ENCODE measurements at regions not wholly inside any gene's neighbourhood (a gene's known extent, or its start where the extent isn't known, plus 50 kb on each side); places are given as distances from the start of the nearest gene placed in this dataset.
"Not testable (repeated sequence)": the region's sequence is repeated elsewhere in the genome, so short reads cannot be mapped to it uniquely, and the experiment has no call there.

DNA sequence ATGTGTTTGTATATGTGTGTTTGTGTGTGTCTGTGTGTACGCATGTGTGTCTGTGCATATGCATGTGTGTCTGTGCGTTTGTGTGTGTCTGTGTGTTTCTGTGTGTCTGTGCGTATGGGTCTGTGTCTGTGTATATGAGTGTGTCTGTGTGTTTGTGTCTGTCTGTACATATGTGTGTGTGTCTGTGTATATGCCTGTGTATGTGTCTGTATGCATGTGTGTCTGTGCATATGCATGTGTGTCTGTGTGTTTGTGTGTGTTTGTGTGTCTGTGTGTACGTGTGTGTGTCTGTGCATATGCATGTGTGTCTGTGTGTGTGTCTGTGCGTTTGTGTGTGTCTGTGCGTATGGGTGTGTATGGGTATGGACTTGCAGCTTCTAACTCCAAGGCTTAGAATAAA lies 174.0 kb upstream of the NOX3 start:
- TF ChIP-seq EZH2 (IDR thresholded peaks at IDR 0.05; ENCODE audit: insufficient read depth, poor library complexity, severe bottlenecking) (no peak), EZH2phosphoT487 (IDR thresholded peaks at IDR 0.05; ENCODE audit: insufficient read depth, low read depth) (no peak)

GRCh38 chr6:155628306-155628705 lies 172.7 kb upstream of the NOX3 start:
- in situ Hi-C loops (cut with MboI) = no loop called here
- H3K9me3 ChIP-seq (ENCODE audit: low read depth) = no peaks in the 10 kb centered on the region
- no peaks in the 10 kb centered on the region for H3K36me3 ChIP-seq (ENCODE audit: low read depth)
- H3K9ac ChIP-seq = no peak overlapping the region
- no peaks in the 10 kb centered on the region for H3K79me2 ChIP-seq (ENCODE audit: insufficient read depth)
- H3K4me3 ChIP-seq = no peak overlapping the region
- no peaks in the 10 kb centered on the region for H3K4me1 ChIP-seq (ENCODE audit: insufficient read depth)
- no peaks in the 10 kb centered on the region for H3F3A ChIP-seq (ENCODE audit: insufficient read depth)
- DNase-seq = no peak
- TF ChIP-seq EZH2phosphoT487 (IDR thresholded peaks at IDR 0.05; ENCODE audit: insufficient read depth, low read depth) (no peak), EZH2 (IDR thresholded peaks at IDR 0.05; ENCODE audit: insufficient read depth, poor library complexity, severe bottlenecking) (no peak)
- no peak overlapping the region for H3K27ac ChIP-seq
- no peaks in the 10 kb centered on the region for H3K9me2 ChIP-seq (ENCODE audit: insufficient read depth)
- 49 to 50% methylated on average over 7 of the region's 7 CpGs for WGBS, 2 experiments (ENCODE audit: low coverage in 1 of 2, low lambda C conversion rate in 2 of 2, missing lambda C conversion rate in 2 of 2)
- H3K27me3 ChIP-seq (replicated peaks; ENCODE audit: insufficient read depth) = no peaks in the 10 kb centered on the region
- no peak overlapping the region for H2AFZ ChIP-seq
- no peak overlapping the region for H3K4me2 ChIP-seq (ENCODE audit: unreplicated experiment)
- H4K20me1 ChIP-seq (ENCODE audit: insufficient read depth) = no peaks in the 10 kb centered on the region

More for the DNA sequence above, 174.0 kb upstream of the NOX3 start:
- Histone ChIP-seq H3K27ac (no peak overlapping the region), H3K9me2 (ENCODE audit: insufficient read depth) (no peaks in the 10 kb centered on the region), H3K4me2 (ENCODE audit: unreplicated experiment) (no peak overlapping the region), H3K36me3 (ENCODE audit: low read depth) (no peaks in the 10 kb centered on the region), H3F3A (ENCODE audit: insufficient read depth) (no peaks in the 10 kb centered on the region), H3K9me3 (ENCODE audit: low read depth) (no peaks in the 10 kb centered on the region), H3K27me3 (replicated peaks; ENCODE audit: insufficient read depth) (no peaks in the 10 kb centered on the region), H3K4me1 (ENCODE audit: insufficient read depth) (no peaks in the 10 kb centered on the region), H3K4me3 (no peak overlapping the region), H2AFZ (no peak overlapping the region), H4K20me1 (ENCODE audit: insufficient read depth) (no peaks in the 10 kb centered on the region), H3K79me2 (ENCODE audit: insufficient read depth) (no peaks in the 10 kb centered on the region), H3K9ac (no peak overlapping the region)
- DNase-seq = no peak
- 38 to 45% methylated on average over 6 of the region's 6 CpGs for WGBS, 2 experiments (ENCODE audit: low coverage in 1 of 2, low lambda C conversion rate in 2 of 2, missing lambda C conversion rate in 2 of 2)
- in situ Hi-C loops (cut with MboI) = no loop called here

DNA sequence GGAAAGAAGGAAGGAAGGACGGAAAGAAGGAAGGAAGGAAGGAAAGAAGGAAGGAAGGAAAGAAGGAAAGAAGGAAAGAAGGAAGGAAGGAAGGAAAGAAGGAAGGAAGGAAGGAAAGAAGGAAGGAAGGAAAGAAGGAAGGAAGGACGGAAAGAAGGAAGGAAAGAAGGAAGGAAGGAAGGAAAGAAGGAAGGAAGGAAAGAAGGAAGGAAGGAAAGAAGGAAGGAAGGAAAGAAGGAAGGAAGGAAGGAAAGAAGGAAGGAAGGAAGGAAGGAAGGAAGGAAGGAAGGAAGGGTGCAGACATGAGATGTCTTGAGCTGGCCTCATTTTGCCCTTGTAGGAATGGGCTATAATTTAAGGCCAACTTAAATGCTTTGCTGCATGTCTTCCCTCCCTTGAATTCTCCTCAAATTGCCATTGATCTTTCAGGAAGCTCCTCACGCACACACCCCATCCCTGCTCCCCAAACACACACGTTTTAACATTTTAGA lies 172.1 kb upstream of the NOX3 start:
- whole genome bisulfite sequencing, 2 experiments (ENCODE audit: low coverage in 1 of 2, low lambda C conversion rate in 2 of 2, missing lambda C conversion rate in 2 of 2) = 25 to 39% methylated on average over 2 to 4 of the region's 4 CpGs
- H3K9me2 ChIP-seq (ENCODE audit: insufficient read depth); H3K4me3 ChIP-seq; H3K27ac ChIP-seq; H2AFZ ChIP-seq; H4K20me1 ChIP-seq (ENCODE audit: insufficient read depth); H3K9ac ChIP-seq; H3K79me2 ChIP-seq (ENCODE audit: insufficient read depth); H3K27me3 ChIP-seq (replicated peaks; ENCODE audit: insufficient read depth); H3F3A ChIP-seq (ENCODE audit: insufficient read depth); H3K9me3 ChIP-seq (ENCODE audit: low read depth); H3K4me2 ChIP-seq (ENCODE audit: unreplicated experiment); in situ Hi-C loops (cut with MboI); H3K36me3 ChIP-seq (ENCODE audit: low read depth); H3K4me1 ChIP-seq (ENCODE audit: insufficient read depth); DNase-seq: not testable (repeated sequence)

GRCh38 chr6:155623450-155624178 lies 168.0 kb upstream of the NOX3 start:
- Histone ChIP-seq H3K79me2 (ENCODE audit: insufficient read depth) (no peaks in the 10 kb centered on the region), H3F3A (ENCODE audit: insufficient read depth) (no peaks in the 10 kb centered on the region), H4K20me1 (ENCODE audit: insufficient read depth) (no peaks in the 10 kb centered on the region), H3K9me2 (ENCODE audit: insufficient read depth) (no peaks in the 10 kb centered on the region), H3K4me2 (ENCODE audit: unreplicated experiment) (no peak overlapping the region), H3K4me1 (ENCODE audit: insufficient read depth) (no peaks in the 10 kb centered on the region), H3K9ac (no peak overlapping the region), H3K4me3 (no peak overlapping the region), H2AFZ (no peak overlapping the region), H3K36me3 (ENCODE audit: low read depth) (no peaks in the 10 kb centered on the region), H3K9me3 (ENCODE audit: low read depth) (no peaks in the 10 kb centered on the region), H3K27me3 (replicated peaks; ENCODE audit: insufficient read depth) (no peaks in the 10 kb centered on the region), H3K27ac (no peak overlapping the region)
- in situ Hi-C loops (cut with MboI) = no loop called here
- WGBS, 2 experiments (ENCODE audit: low coverage in 1 of 2, low lambda C conversion rate in 2 of 2, missing lambda C conversion rate in 2 of 2) = 11 to 14% methylated on average over 2 of the region's 2 CpGs
- no peak for DNase-seq
- TF ChIP-seq EZH2phosphoT487 (IDR thresholded peaks at IDR 0.05; ENCODE audit: insufficient read depth, low read depth) = no peak
- TF ChIP-seq EZH2 (IDR thresholded peaks at IDR 0.05; ENCODE audit: insufficient read depth, poor library complexity, severe bottlenecking) = no peak

- H3F3A ChIP-seq (ENCODE audit: insufficient read depth) = no peaks in the 10 kb centered on the region
- DNase-seq = no peak
- 29 to 34% methylated on average over 4 of the region's 4 CpGs for WGBS, 2 experiments (ENCODE audit: low coverage in 1 of 2, low lambda C conversion rate in 2 of 2, missing lambda C conversion rate in 2 of 2)
- no peaks in the 10 kb centered on the region for H3K9me3 ChIP-seq (ENCODE audit: low read depth)
- H3K4me3 ChIP-seq = no peak overlapping the region
- H4K20me1 ChIP-seq (ENCODE audit: insufficient read depth) = no peaks in the 10 kb centered on the region
- H3K9ac ChIP-seq = no peak overlapping the region
- no peak overlapping the region for H3K27ac ChIP-seq
- no peaks in the 10 kb centered on the region for H3K36me3 ChIP-seq (ENCODE audit: low read depth)
- no peaks in the 10 kb centered on the region for H3K79me2 ChIP-seq (ENCODE audit: insufficient read depth)
- no peak overlapping the region for H2AFZ ChIP-seq
- no peaks in the 10 kb centered on the region for H3K4me1 ChIP-seq (ENCODE audit: insufficient read depth)
- H3K9me2 ChIP-seq (ENCODE audit: insufficient read depth) = no peaks in the 10 kb centered on the region
- in situ Hi-C loops (cut with MboI) = no loop called here
- TF ChIP-seq EZH2phosphoT487 (IDR thresholded peaks at IDR 0.05; ENCODE audit: insufficient read depth, low read depth) (no peak), EZH2 (IDR thresholded peaks at IDR 0.05; ENCODE audit: insufficient read depth, poor library complexity, severe bottlenecking) (no peak)
- H3K27me3 ChIP-seq (replicated peaks; ENCODE audit: insufficient read depth) = no peaks in the 10 kb centered on the region
- no peak overlapping the region for H3K4me2 ChIP-seq (ENCODE audit: unreplicated experiment)
Measured at GRCh38 chr6:155614606-155615005, 159.0 kb upstream of the NOX3 start.

Data from GM23248 (cell line).